Prostate gland (tissue), 2 donors: ENCODE measurements at regions not wholly inside any gene's neighbourhood (a gene's known extent, or its start where the extent isn't known, plus 50 kb on each side); places are given as distances from the start of the nearest gene placed in this dataset.

ENCODE experiments used
- POLR2A ChIP-seq: fragments of 450-650 bp; IDR thresholded peaks from one replicate; pipeline ENCODE4 v1.6.1; 2016; ENCODE audit warnings: antibody characterized with exemption, mild to moderate bottlenecking
- POLR2AphosphoS5 ChIP-seq: sonication (generic); formaldehyde crosslinking; IDR thresholded peaks from one replicate; pipeline ENCODE4 v1.6.1; 2017; ENCODE audit warnings: antibody characterized with exemption
- TF ChIP-seq, protein P1 (sequence below), 4 experiments: fragments of 200-600 bp in 2 of 4; fragments of 450-650 bp in 2 of 4; sonication (generic) in 2 of 4; IDR thresholded peaks; 1 replicate in 3 of 4; 2 replicates in 1 of 4; pipeline ENCODE4 v1.5.1; 2016 to 2019; ENCODE audit warnings: antibody characterized with exemption in 4 of 4, mild to moderate bottlenecking in 2 of 4, moderate library complexity in 2 of 4

DNA sequence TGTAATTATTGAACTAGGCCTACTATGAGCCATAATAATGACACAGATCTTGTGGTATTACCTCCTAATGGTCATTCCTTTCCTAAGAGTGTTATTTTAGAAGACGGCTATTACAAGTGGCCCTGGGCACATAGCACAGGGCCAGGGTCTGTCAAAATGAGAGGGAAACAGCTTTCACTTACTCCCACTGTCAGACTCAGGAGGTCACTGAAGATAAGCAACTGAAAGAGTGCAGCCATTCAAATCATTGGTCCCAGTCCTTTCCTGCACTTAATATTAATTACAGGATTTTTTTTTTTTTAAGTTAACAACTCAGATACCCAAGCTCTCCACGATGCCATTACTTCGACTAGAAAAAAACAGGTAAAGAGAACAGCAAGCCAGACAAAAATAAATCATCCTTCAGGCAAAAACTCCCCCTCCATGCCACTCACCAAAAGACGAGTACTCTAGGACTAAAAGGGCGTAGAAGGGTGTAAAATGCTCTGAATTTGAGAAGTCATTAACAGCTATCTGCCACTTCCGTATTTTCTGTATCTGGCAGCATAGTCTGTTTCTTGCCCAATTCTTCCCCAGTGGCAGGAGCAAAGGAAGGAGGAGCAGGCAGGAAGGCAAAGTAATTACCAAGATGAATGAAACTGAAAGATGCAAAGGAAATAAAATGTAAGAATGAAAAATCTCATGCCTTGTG is 87.4 kb downstream of the ZNF608 start:
- TF ChIP-seq, protein P1, sequence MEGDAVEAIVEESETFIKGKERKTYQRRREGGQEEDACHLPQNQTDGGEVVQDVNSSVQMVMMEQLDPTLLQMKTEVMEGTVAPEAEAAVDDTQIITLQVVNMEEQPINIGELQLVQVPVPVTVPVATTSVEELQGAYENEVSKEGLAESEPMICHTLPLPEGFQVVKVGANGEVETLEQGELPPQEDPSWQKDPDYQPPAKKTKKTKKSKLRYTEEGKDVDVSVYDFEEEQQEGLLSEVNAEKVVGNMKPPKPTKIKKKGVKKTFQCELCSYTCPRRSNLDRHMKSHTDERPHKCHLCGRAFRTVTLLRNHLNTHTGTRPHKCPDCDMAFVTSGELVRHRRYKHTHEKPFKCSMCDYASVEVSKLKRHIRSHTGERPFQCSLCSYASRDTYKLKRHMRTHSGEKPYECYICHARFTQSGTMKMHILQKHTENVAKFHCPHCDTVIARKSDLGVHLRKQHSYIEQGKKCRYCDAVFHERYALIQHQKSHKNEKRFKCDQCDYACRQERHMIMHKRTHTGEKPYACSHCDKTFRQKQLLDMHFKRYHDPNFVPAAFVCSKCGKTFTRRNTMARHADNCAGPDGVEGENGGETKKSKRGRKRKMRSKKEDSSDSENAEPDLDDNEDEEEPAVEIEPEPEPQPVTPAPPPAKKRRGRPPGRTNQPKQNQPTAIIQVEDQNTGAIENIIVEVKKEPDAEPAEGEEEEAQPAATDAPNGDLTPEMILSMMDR (IDR thresholded peaks at IDR 0.05) = no peak
- no peak for TF ChIP-seq POLR2AphosphoS5
- TF ChIP-seq POLR2A = no peak
